Left lung (tissue), 4 donors: ENCODE measurements at regions not wholly inside any gene's neighbourhood (a gene's known extent, or its start where the extent isn't known, plus 50 kb on each side); places are given as distances from the start of the nearest gene placed in this dataset.

Experiments
- ATAC-seq: fragments of 200-7000 bp; cut with Tn5 transposase; one replicate; pipeline ENCODE4 v1.9.1; 2020; ENCODE audit warnings: moderate library complexity
- DNase-seq, 4 donors: peaks; one replicate each; pipeline ENCODE4 v3.0.0-alpha.2; 2013 to 2020
- H3K27ac ChIP-seq, 2 donors: fragments of 200-600 bp; sonication (generic) in 1 of 2; one replicate each; pipeline versions ENCODE4 v1.5.0 to v1.8.0; 2020 to 2021
- H3K27me3 ChIP-seq, 2 donors: fragments of 200-600 bp; sonication (generic) in 1 of 2; one replicate each; pipeline versions ENCODE4 v1.5.0 to v1.8.0; 2020 to 2021
- H3K36me3 ChIP-seq, 2 donors: fragments of 200-600 bp; sonication (generic) in 1 of 2; one replicate each; pipeline versions ENCODE4 v1.5.0 to v1.8.0; 2020 to 2021
- H3K4me1 ChIP-seq, 2 donors: fragments of 200-600 bp; one replicate each; pipeline ENCODE4 v1.8.0; 2021
- H3K4me3 ChIP-seq, 2 donors: fragments of 200-600 bp; sonication (generic) in 1 of 2; one replicate each; pipeline versions ENCODE4 v1.5.0 to v1.8.0; 2020 to 2021; ENCODE audit warnings: mild to moderate bottlenecking in 1 of 2
- H3K9me3 ChIP-seq, 2 donors: fragments of 200-600 bp; sonication (generic) in 1 of 2; one replicate each; pipeline versions ENCODE4 v1.5.0 to v1.8.0; 2020 to 2021
- CTCF ChIP-seq, 2 donors: fragments of 200-600 bp; sonication (generic) in 1 of 2; IDR thresholded peaks; one replicate each; pipeline versions ENCODE4 v1.5.0 to v1.8.0; 2021; ENCODE audit warnings: antibody characterized with exemption in 2 of 2
- intact Hi-C, 2 donors: fragments of 100-400 bp; cut with DNase I; formaldehyde crosslinking; loops; one replicate each; pipeline versions ENCODE4 v1.11.2 to v1.14.2; 2022
- donor health status: DM: no; HTN: yes; CAD: no.
- donor health status: DM: no; HTN: no; CAD: no.

GRCh38 chr21:22138297-22139016 lies 1140.2 kb downstream of the NCAM2 start:
- H3K27ac ChIP-seq, result no peak overlapping the region
- ATAC-seq, result no peak
- no peaks in the 10 kb centered on the region for H3K36me3 ChIP-seq
- no peak overlapping the region for H3K4me3 ChIP-seq
- no peaks in the 10 kb centered on the region for H3K27me3 ChIP-seq
- intact Hi-C loops, result no loop called here
- H3K4me1 ChIP-seq, result no peaks in the 10 kb centered on the region
- DNase-seq, result peak in 1 of 4 donors; percentile 33
- H3K9me3 ChIP-seq, result no peaks in the 10 kb centered on the region
- no peak for TF ChIP-seq CTCF (IDR thresholded peaks at IDR 0.05)

- H3K9me3 ChIP-seq, result peaks cover 0 to 17% of the 10 kb centered on the region in 2 donors
- H3K27ac ChIP-seq, result no peak overlapping the region
- no peaks in the 10 kb centered on the region for H3K36me3 ChIP-seq
- no peaks in the 10 kb centered on the region for H3K27me3 ChIP-seq
- no peak for TF ChIP-seq CTCF (IDR thresholded peaks at IDR 0.05)
- DNase-seq, result no peak
- no peaks in the 10 kb centered on the region for H3K4me1 ChIP-seq
- no peak for ATAC-seq
- intact Hi-C loops, result no loop called here
- H3K4me3 ChIP-seq, result no peak overlapping the region
Observed at GRCh38 chr21:22145545-22145944, 1147.3 kb downstream of the NCAM2 start.

- ATAC-seq (no peak), DNase-seq (no peak)
- H3K4me3 ChIP-seq, result no peak overlapping the region
- H3K9me3 ChIP-seq, result peaks cover 0 to 2% of the 10 kb centered on the region in 2 donors
- H3K4me1 ChIP-seq, result no peaks in the 10 kb centered on the region
- intact Hi-C loops, result no loop called here
- TF ChIP-seq CTCF (IDR thresholded peaks at IDR 0.05), result no peak
- H3K36me3 ChIP-seq, result no peaks in the 10 kb centered on the region
- no peaks in the 10 kb centered on the region for H3K27me3 ChIP-seq
- no peak overlapping the region for H3K27ac ChIP-seq
Observed at GRCh38 chr21:22154579-22155274, 1156.5 kb downstream of the NCAM2 start.

- Histone ChIP-seq H3K36me3 (no peaks in the 10 kb centered on the region), H3K4me3 (no peak overlapping the region), H3K27ac (no peak overlapping the region), H3K27me3 (no peaks in the 10 kb centered on the region), H3K9me3 (peaks cover 0 to 14% of the 10 kb centered on the region in 2 donors), H3K4me1 (no peaks in the 10 kb centered on the region)
- intact Hi-C loops, result no loop called here
- TF ChIP-seq CTCF (IDR thresholded peaks at IDR 0.05), result no peak
- no peak for ATAC-seq
- DNase-seq, result no peak
Observed at GRCh38 chr21:22164912-22165311, 1166.7 kb downstream of the NCAM2 start.

- Histone ChIP-seq H3K27ac (no peak overlapping the region), H3K9me3 (peaks cover 0 to 27% of the 10 kb centered on the region in 2 donors), H3K4me1 (no peaks in the 10 kb centered on the region), H3K27me3 (no peaks in the 10 kb centered on the region), H3K4me3 (no peak overlapping the region), H3K36me3 (no peaks in the 10 kb centered on the region)
- intact Hi-C loops, result no loop called here
- TF ChIP-seq CTCF (IDR thresholded peaks at IDR 0.05), result no peak
- no peak for ATAC-seq
- no peak for DNase-seq
Observed at GRCh38 chr21:22174746-22175145, 1176.5 kb downstream of the NCAM2 start.
